ENCODE measurements at regions not wholly inside any gene's neighbourhood (a gene's known extent, or its start where the extent isn't known, plus 50 kb on each side); places are given as distances from the start of the nearest gene placed in this dataset.

- DNase-seq (ENCODE audit: low spot score) (no peak), FAIRE-seq (no peak), ATAC-seq (no peak)
- H3K9me3 ChIP-seq (ENCODE audit: low read length) = no peaks in the 10 kb centered on the region
- ChIA-PET CTCF (ENCODE audit: low intra/inter-chr PET ratio, low total read pairs) (no interaction called here), POLR2A (no interaction called here)
- intact Hi-C loops (cut with micrococcal nuclease; ENCODE audit: unreplicated experiment) = no loop called here
- TF ChIP-seq ZSCAN31 (CRISPR knock-in tag; IDR thresholded peaks at IDR 0.05; ENCODE audit: low read depth) = no peak
- peak; percentile 81 for TF ChIP-seq ZNF629 (CRISPR knock-in tag; conservative IDR thresholded peaks at IDR 0.05)
- H3K27me3 ChIP-seq (ENCODE audit: control insufficient read depth in 1 of 2, insufficient read depth in 2 of 2, low read length in 2 of 2) = peaks cover 0 to 15% of the 10 kb centered on the region in 2 experiments; a peak in 4 of 5 replicates
- no peaks in the 10 kb centered on the region for H4K20me1 ChIP-seq (ENCODE audit: insufficient read depth, low read length)
- H3K27ac ChIP-seq (ENCODE audit: extremely low read length, insufficient read depth, low read length) = no peak overlapping the region
- H3K4me1 ChIP-seq (ENCODE audit: insufficient read depth, low read length) = no peaks in the 10 kb centered on the region
- no peak overlapping the region for H3K4me2 ChIP-seq (ENCODE audit: low read depth, low read length)
- H3K9ac ChIP-seq (ENCODE audit: insufficient read depth, low read depth, low read length) = no peak overlapping the region
- no TSS peak for BruUV-seq (replicated peaks)
- 24% methylated on average over 3 of the region's 3 CpGs for WGBS (ENCODE audit: low lambda C conversion rate)
- in situ Hi-C loops (cut with HindIII; ENCODE audit: extremely low pct_ligation_motif_present, low pct_unique_long_range_greater_than_20kb) = no loop called here
- no peak overlapping the region for H2AFZ ChIP-seq (ENCODE audit: low read length)
- no peaks in the 10 kb centered on the region for H3K79me2 ChIP-seq (ENCODE audit: insufficient read depth, low read length)
- no peak overlapping the region for H3K4me3 ChIP-seq (replicated peaks in 1 of 3; ENCODE audit: insufficient read depth in 1 of 3, low read depth in 2 of 3, low read length in 3 of 3)
- no peaks in the 10 kb centered on the region for H3K36me3 ChIP-seq (replicated peaks in 1 of 2; ENCODE audit: control insufficient read depth in 1 of 2, insufficient read depth in 2 of 2, low read length in 2 of 2)
Observed at GRCh38 chr12:4191149-4191548, 82.4 kb upstream of the CCND2 start.

- 31% methylated on average over 5 of the region's 5 CpGs for WGBS (ENCODE audit: low lambda C conversion rate)
- ChIA-PET CTCF (ENCODE audit: low intra/inter-chr PET ratio, low total read pairs) (no interaction called here), POLR2A (no interaction called here)
- in situ Hi-C loops (cut with HindIII; ENCODE audit: extremely low pct_ligation_motif_present, low pct_unique_long_range_greater_than_20kb) (no loop called here), intact Hi-C loops (cut with micrococcal nuclease; ENCODE audit: unreplicated experiment) (no loop called here)
- ATAC-seq (no peak), DNase-seq (ENCODE audit: low spot score) (no peak), FAIRE-seq (no peak)
- peaks cover 0 to 15% of the 10 kb centered on the region in 2 experiments; a peak in 3 of 5 replicates for H3K27me3 ChIP-seq (ENCODE audit: control insufficient read depth in 1 of 2, insufficient read depth in 2 of 2, low read length in 2 of 2)
- H3K36me3 ChIP-seq (replicated peaks in 1 of 2; ENCODE audit: control insufficient read depth in 1 of 2, insufficient read depth in 2 of 2, low read length in 2 of 2) = no peaks in the 10 kb centered on the region
- no peaks in the 10 kb centered on the region for H4K20me1 ChIP-seq (ENCODE audit: insufficient read depth, low read length)
- no peaks in the 10 kb centered on the region for H3K9me3 ChIP-seq (ENCODE audit: low read length)
- no peak overlapping the region for H3K4me3 ChIP-seq (replicated peaks in 1 of 3; ENCODE audit: insufficient read depth in 1 of 3, low read depth in 2 of 3, low read length in 3 of 3)
- H3K79me2 ChIP-seq (ENCODE audit: insufficient read depth, low read length) = no peaks in the 10 kb centered on the region
- BruUV-seq (replicated peaks) = no TSS peak
- H3K4me1 ChIP-seq (ENCODE audit: insufficient read depth, low read length) = no peaks in the 10 kb centered on the region
- H3K4me2 ChIP-seq (ENCODE audit: low read depth, low read length) = no peak overlapping the region
- no peak overlapping the region for H2AFZ ChIP-seq (ENCODE audit: low read length)
- H3K9ac ChIP-seq (ENCODE audit: insufficient read depth, low read depth, low read length) = no peak overlapping the region
- no peak overlapping the region for H3K27ac ChIP-seq (ENCODE audit: extremely low read length, insufficient read depth, low read length)
- TF ChIP-seq ZNF24 (IDR thresholded peaks at IDR 0.05) (no peak), ZNF703 (CRISPR knock-in tag; IDR thresholded peaks at IDR 0.05; ENCODE audit: borderline replicate concordance) (no peak), CBX1 (IDR thresholded peaks at IDR 0.05; ENCODE audit: low read depth) (no peak), POLR2G (IDR thresholded peaks at IDR 0.05; ENCODE audit: low read depth, low read length) (no peak), KIAA2018 (CRISPR knock-in tag; IDR thresholded peaks at IDR 0.05; ENCODE audit: borderline replicate concordance) (no peak), ZNF460 (CRISPR knock-in tag; IDR thresholded peaks at IDR 0.05; ENCODE audit: borderline replicate concordance) (no peak), ZNF282 (IDR thresholded peaks at IDR 0.05; ENCODE audit: partially characterized antibody) (no peak), SMYD3 (CRISPR knock-in tag; IDR thresholded peaks at IDR 0.05) (no peak)
Observed at GRCh38 chr12:4190366-4191063, 83.0 kb upstream of the CCND2 start.
